ENCODE measurements at regions not wholly inside any gene's neighbourhood (a gene's known extent, or its start where the extent isn't known, plus 50 kb on each side); places are given as distances from the start of the nearest gene placed in this dataset.

GRCh38 chr4:43089730-43090129, 197.2 kb downstream of the GRXCR1 start:
- Histone ChIP-seq H3K9me3 (no peaks in the 10 kb centered on the region), H3K4me3 (peak overlapping the region; percentile 56), H3K27ac (peak overlapping the region; percentile 80 to 82), H3K36me3 (no peaks in the 10 kb centered on the region), H3K4me1 (ENCODE audit: control insufficient read depth in 1 of 2, low read depth in 2 of 2) (peaks cover 6 to 18% of the 10 kb centered on the region in 2 donors), H3K27me3 (replicated peaks; ENCODE audit: insufficient read depth) (no peaks in the 10 kb centered on the region)
- TF ChIP-seq CTCF (IDR thresholded peaks at IDR 0.05) = no peak
- DNase-seq (ENCODE audit: low spot score) (no peak), ATAC-seq (ENCODE audit: insufficient number of reproducible peaks, low FRiP score, low read depth) (peak; percentile 99)

GRCh38 chr4:43103048-43103447, 210.5 kb downstream of the GRXCR1 start:
- H3K27me3 ChIP-seq (replicated peaks; ENCODE audit: insufficient read depth) = no peaks in the 10 kb centered on the region
- H3K27ac ChIP-seq = no peak overlapping the region
- peak overlapping the region; percentile 51 for H3K4me3 ChIP-seq
- ATAC-seq (ENCODE audit: insufficient number of reproducible peaks, low FRiP score, low read depth) = no peak
- H3K36me3 ChIP-seq = no peaks in the 10 kb centered on the region
- no peaks in the 10 kb centered on the region for H3K9me3 ChIP-seq
- TF ChIP-seq CTCF (IDR thresholded peaks at IDR 0.05) = no peak
- no peak for DNase-seq (ENCODE audit: low spot score)
- peaks cover 0 to 11% of the 10 kb centered on the region in 2 donors for H3K4me1 ChIP-seq (ENCODE audit: control insufficient read depth in 1 of 2, low read depth in 2 of 2)

DNA sequence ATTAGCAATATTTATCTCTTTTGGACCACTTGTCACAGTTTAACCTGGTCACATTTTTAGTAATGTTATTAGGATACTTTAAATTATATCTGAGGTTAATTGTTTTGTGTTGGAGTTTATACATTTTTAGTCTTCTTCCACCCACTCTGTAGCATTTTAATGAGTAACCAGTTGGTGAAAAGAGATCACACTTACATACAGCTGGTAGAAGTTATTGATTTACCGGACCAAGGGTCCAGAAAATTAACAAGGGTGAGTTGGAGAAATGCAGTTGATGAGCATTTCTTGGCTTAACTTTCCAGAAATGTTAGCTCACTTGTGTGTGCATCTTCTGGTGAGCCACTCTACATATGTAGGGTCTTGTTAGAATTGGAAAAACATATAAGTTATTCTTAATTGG, 219.6 kb downstream of the GRXCR1 start:
- ATAC-seq (ENCODE audit: insufficient number of reproducible peaks, low FRiP score, low read depth) = no peak
- H3K9me3 ChIP-seq = no peaks in the 10 kb centered on the region

GRCh38 chr4:43113196-43113595, 220.7 kb downstream of the GRXCR1 start:
- no peaks in the 10 kb centered on the region for H3K4me1 ChIP-seq (ENCODE audit: control insufficient read depth in 1 of 2, low read depth in 2 of 2)
- H3K9me3 ChIP-seq = no peaks in the 10 kb centered on the region
- TF ChIP-seq CTCF (IDR thresholded peaks at IDR 0.05) = no peak
- no peaks in the 10 kb centered on the region for H3K27me3 ChIP-seq (replicated peaks; ENCODE audit: insufficient read depth)
- ATAC-seq (ENCODE audit: insufficient number of reproducible peaks, low FRiP score, low read depth) (no peak), DNase-seq (ENCODE audit: low spot score) (no peak)
- no peak overlapping the region for H3K4me3 ChIP-seq
- no peak overlapping the region for H3K27ac ChIP-seq
- H3K36me3 ChIP-seq = no peaks in the 10 kb centered on the region

More for the DNA sequence above, 219.6 kb downstream of the GRXCR1 start:
- H3K27me3 ChIP-seq (replicated peaks; ENCODE audit: insufficient read depth) = no peaks in the 10 kb centered on the region
- TF ChIP-seq CTCF (IDR thresholded peaks at IDR 0.05) = no peak
- H3K27ac ChIP-seq = no peak overlapping the region
- H3K36me3 ChIP-seq = no peaks in the 10 kb centered on the region
- no peak for DNase-seq (ENCODE audit: low spot score)
- H3K4me1 ChIP-seq (ENCODE audit: control insufficient read depth in 1 of 2, low read depth in 2 of 2) = no peaks in the 10 kb centered on the region
- H3K4me3 ChIP-seq = no peak overlapping the region

DNA sequence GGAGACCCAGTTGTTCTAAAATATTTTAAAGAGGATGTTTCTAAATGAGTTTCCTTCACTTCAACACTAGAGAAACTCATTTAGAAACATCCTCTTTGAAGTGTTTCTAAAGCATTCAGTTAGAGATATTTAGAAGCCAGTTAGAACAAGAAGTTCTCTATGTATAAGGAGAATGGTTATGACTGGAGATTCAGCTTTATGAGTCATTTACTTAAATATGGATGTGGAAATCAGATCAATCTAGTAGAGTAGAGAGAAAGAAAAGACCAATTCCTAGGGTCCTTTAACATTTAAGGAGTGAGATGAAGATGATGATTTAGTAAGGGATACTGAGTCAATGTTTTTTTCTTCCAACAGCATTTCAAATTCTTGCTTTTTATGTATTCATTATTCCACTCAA, 234.1 kb downstream of the GRXCR1 start:
- Histone ChIP-seq H3K9me3 (no peaks in the 10 kb centered on the region), H3K36me3 (no peaks in the 10 kb centered on the region), H3K4me3 (no peak overlapping the region), H3K4me1 (ENCODE audit: control insufficient read depth in 1 of 2, low read depth in 2 of 2) (no peaks in the 10 kb centered on the region), H3K27me3 (replicated peaks; ENCODE audit: insufficient read depth) (no peaks in the 10 kb centered on the region), H3K27ac (no peak overlapping the region)
- ATAC-seq (ENCODE audit: insufficient number of reproducible peaks, low FRiP score, low read depth) (no peak), DNase-seq (ENCODE audit: low spot score) (no peak)
- TF ChIP-seq CTCF (IDR thresholded peaks at IDR 0.05) = no peak
